ENCODE measurements at regions not wholly inside any gene's neighbourhood (a gene's known extent, or its start where the extent isn't known, plus 50 kb on each side); places are given as distances from the start of the nearest gene placed in this dataset.

DNA sequence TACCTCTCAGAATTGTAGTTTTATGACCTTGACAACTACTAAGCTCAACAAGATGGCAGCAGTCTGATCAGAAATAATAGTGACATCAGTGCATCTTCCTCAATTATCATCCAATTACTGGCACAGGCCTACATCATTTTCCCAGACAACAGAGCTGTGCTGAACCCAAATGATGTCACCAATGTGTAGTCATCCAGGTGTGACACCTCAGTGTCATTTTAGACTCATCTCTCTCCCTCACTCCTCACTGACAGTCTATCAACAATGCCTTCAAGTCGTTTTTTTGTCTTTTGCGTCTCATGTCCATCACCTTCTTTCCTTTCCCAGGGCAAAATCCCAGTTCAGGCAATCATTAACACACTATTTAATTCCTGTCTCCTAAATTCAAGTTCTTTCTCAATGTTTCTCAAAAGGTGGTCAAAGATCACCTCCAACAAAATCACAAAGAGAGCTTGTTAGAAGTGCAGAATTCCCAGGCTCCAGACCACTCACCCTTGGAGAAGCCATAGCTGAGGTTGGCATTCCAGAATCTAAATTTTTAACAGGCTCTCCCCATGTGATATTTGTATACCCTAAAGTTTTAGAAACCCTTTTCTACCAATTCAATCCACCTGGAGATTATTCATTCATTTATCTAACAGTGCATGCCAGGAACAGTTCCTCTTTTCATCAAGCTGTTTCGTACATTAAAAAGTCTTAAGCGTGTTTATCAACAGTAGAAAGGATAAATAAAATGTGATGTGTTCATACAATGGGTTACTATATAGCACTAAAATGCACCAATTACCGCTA, 125.3 kb upstream of the KLF7 start:
- DNase-seq: no peak

- DNase-seq: no peak
These were observed 126.0 kb upstream of the KLF7 start for GRCh38 chr2:207291625-207292252.

DNA sequence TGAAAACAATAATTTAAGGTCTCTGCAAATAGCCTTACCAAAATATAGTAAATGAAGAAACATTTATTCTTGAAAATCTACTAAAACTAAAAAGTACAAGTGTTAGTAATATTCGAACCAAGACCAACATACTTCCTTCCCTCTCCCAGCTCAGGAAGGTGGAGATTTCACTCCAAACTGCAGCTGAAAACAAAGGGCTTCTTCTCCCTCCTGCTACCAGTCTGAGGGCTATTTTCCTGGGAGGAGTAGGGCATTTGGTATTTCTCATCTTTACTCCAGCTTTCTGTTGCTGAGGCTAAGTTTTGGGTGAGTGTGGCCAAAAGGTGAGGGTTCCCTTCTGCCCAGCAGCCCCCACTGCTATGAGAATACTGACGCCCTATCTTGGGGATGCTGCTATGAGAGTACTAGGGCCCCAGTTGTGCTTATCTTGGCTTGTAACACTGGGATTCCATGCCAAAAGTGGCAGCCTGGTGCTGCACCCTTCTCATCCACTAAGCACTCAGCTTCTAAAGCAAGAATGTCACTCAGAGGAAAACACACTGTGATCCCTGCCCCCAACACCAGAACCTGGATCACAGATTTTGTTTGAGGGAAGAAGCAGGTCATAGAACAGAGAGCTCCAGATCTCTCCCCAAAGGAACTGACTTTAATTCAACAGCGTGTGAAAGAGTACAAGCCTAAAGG, 130.7 kb upstream of the KLF7 start:
- no peak for DNase-seq

DNA sequence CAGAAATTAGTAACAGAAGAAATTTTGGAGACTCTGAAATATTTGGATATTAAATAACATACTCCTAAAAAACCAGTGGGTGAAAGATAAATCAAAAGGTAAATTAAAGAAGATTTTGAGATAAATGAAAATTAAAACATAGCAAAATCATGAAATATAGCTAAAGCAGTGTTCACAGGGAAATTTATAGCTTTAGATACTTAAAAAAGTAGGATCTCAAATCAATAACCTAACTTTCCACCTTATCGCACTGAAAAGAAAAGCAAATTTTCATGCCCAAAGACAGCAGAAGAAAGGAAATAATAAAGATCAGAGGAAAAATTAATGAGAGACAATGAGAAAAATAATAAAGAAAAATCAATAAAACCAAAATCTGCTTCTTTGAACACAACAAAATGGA, 135.1 kb upstream of the KLF7 start:
- no peak for DNase-seq

DNA sequence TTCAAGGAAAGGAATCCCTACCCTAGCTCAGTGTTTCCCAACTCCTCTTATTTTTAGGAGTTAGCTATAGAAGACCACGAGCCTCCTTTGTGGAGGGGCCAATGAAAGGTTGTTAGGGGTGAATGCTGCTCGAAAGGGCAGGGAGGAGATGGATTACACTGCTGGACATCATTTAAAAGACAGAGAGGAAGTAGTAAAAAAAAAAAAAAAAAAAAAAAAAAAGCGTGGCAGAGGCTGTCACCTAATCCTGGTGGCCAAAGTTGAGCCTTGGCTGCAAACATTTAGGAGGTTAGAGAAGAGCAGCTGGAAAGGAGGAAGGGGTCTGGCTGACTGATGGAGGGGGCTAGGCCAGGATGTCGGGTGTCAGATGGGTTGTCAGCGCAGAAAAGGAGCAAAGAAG, 139.0 kb upstream of the KLF7 start:
- no peak for DNase-seq

GRCh38 chr2:207308519-207309224, 142.9 kb upstream of the KLF7 start:
- no peak for DNase-seq

DNA sequence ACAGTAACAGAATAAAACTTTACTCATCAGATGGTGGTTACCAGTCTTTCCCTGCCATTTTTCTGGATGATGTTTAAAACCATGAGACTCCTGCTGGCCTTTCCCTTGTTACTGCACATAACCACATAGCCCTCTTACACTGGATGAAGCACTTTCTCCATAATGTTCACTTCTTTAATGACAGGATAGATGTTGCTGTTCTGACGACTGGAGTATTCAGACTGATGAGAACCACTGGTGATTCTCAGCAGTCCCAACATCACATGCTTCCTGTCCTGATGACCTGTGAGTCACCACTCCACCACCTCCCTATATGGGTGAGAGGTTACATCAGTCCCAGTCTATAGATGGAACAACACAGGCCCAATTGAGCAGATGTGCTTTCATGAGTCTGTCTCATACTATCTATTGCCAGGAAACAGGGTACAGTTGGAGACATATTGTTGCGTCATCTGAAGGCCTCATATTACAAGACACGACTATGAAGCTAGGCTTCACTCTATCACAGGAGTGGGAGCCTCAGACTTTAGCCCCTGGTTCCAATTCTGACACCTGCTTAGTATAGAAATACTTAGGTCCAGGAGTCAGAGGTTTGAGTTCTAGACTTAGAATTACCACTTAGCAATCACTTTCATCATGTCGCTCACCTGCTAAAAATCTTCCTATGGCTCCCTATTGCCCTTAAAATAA, 145.7 kb upstream of the KLF7 start:
- DNase-seq: peak; percentile 67

- no peak for DNase-seq
These were observed 146.2 kb upstream of the KLF7 start for GRCh38 chr2:207312006-207312356.

DNA sequence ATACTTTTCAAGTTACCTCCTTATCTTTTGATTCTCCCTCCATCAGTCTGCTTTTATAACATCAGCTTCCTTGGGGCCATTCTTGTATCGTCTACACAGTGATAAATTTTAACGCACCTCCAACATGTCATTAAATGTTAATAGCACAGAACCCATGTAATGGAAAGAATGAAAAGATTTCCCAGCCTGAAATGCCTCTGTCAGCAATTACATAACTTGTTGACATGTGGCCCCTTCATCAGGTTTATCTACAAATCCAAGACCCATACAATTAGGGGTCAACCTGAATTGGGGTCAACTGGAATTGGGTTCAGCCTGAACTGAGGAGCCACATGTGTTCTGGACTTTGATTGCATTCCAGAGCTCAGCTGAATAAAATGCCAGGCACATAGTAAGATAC, 148.2 kb upstream of the KLF7 start:
- DNase-seq: no peak

GRCh38 chr2:207315131-207315530, 149.4 kb upstream of the KLF7 start:
- no peak for DNase-seq

DNA sequence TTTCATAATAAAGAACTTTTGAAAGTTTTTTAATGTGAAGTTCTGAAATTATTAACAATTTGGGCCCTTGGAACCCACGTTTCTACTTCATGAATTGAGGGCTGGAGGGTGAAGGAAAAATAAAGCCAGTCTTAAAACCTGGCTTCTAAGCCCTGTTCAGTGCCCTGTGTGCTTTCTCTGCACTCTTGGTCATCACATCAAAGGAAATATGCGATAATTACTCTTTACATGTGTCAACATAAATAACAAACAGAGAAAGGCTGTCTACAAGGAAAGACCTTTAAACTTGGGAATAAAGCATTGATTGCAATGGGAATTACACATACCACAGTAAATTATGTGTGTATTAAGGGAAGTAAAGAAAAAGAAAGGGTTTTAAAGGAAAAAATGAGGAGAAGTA, 150.7 kb upstream of the KLF7 start:
- DNase-seq: no peak

GRCh38 chr2:207316906-207317305, 151.2 kb upstream of the KLF7 start:
- no peak for DNase-seq

GRCh38 chr2:207317378-207317984, 151.7 kb upstream of the KLF7 start:
- DNase-seq: no peak

- no peak for DNase-seq
These were observed 152.5 kb upstream of the KLF7 start for GRCh38 chr2:207318181-207318628.

GRCh38 chr2:207319316-207319715, 153.6 kb upstream of the KLF7 start:
- DNase-seq: no peak

DNA sequence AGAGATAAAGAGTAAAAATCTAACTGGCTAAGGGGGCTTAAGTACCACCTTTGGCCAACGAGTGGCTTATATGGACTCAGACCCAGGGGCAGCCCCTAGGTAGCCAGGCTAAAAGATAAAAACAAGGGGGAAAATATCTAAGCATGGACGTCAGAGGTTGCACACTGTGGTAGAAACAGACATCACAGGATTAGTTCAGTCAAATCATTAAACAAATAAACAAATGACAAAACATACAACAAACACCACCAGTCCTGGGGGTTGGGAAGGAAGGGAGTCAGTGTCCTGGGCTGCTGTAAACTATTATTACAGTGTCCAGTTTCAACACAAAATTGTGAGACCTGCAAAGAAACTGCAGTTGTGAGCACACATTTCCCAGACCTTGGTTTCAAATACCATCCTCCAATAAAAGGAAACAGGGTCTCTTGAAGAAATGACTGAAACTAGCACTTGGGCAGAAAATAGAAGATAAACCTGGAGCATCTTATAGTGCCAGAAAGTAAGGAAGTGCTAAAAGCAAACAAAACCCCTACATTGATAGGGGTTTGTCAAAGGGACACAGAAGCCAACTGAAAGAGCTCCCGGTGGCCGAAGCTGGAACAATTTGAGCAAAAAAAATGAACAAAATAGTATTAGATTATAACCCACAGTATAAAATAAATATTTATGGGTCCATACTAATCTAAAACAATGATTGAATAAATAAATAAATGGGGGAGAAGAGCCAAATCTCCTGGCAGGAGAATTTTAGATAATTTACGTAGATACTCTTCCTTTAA, 154.8 kb upstream of the KLF7 start:
- no peak for DNase-seq

DNA sequence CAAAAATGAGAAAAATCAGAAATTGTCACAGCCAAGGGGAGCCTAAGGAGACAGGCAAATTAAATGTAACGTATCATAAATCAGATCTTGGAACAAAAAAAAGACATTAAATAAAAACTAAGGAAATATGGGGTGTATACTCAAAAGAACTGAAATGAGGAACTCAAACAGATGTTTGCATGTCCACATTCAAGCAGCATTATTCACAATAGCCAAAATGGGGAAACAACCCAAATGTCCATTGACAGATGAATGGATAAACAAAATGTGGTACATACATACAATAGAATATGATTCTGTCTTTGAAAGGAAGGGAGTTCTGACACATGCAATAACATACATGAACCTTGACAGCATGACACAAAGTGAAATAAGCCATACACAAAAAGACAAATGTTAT, 155.8 kb upstream of the KLF7 start:
- DNase-seq: no peak

DNA sequence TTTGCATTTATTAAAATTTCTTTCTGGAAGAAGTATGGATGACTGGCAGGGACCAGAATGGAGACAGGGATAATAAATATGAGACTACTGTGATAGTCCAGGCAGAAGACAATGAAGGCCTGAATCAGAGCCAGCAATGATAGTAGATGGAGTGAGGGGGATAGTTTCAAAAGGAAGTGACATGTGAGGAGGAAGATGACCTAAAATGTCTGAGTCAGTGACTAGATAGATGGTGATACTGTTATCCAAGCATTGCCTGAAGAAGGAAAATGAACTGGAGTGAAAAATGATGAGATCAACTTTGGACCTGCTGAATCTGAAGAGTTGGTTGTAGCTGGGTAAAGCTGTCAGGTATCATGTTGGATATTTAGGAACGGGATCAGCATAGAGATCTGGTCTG, 158.3 kb upstream of the KLF7 start:
- no peak for DNase-seq

- no peak for DNase-seq
These were observed 161.8 kb upstream of the KLF7 start for GRCh38 chr2:207327513-207327912.

GRCh38 chr2:207328944-207329386, 163.2 kb upstream of the KLF7 start:
- no peak for DNase-seq

GRCh38 chr2:207330912-207331311, 165.2 kb upstream of the KLF7 start:
- peak; percentile 81 for DNase-seq

DNA sequence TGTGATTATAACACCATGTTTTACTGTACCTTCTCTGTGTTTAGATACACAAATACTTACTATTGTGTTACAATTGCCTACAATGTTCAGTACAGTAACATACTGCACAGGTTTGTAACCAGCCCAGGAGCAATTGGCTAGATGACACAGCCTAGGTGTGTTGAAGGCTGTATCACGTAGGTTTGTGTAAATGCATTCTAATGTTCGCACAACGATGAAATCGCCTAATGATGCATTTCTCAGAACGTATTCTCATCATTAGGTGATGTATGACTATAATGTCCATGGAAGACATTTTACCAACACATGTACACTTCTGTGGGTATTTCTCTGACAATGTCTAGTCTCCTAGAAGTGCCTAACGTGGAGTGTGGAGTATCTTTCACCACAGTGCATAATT, 165.9 kb upstream of the KLF7 start:
- DNase-seq: no peak

All from activated CD4-positive, alpha-beta T cell treated with anti-CD3 and anti-CD28 coated beads for 48 hours (primary cell).